GM18520 (cell line): ENCODE measurements at regions not wholly inside any gene's neighbourhood (a gene's known extent, or its start where the extent isn't known, plus 50 kb on each side); places are given as distances from the start of the nearest gene placed in this dataset.

Source experiments
- ATAC-seq: cut with Tn5 transposase; IDR thresholded peaks from one replicate; pipeline ENCODE4 v1.9.1; 2021; ENCODE audit not compliant: unreplicated experiment

GRCh38 chr2:18427762-18428161, 132.7 kb downstream of the RDH14 start:
- ATAC-seq = no peak

GRCh38 chr2:18426174-18426573, 134.3 kb downstream of the RDH14 start:
- no peak for ATAC-seq

- ATAC-seq = no peak
Observed at GRCh38 chr2:18425210-18425703, 135.2 kb downstream of the RDH14 start.

- no peak for ATAC-seq
Observed at GRCh38 chr2:18423636-18424035, 136.8 kb downstream of the RDH14 start.

- ATAC-seq = no peak
Observed at GRCh38 chr2:18422432-18423165, 137.9 kb downstream of the RDH14 start.

- ATAC-seq = no peak
Observed at GRCh38 chr2:18413676-18414396, 146.6 kb downstream of the RDH14 start.

GRCh38 chr2:18412980-18413675, 147.3 kb downstream of the RDH14 start:
- ATAC-seq = no peak

GRCh38 chr2:18411626-18412025, 148.8 kb downstream of the RDH14 start:
- no peak for ATAC-seq

- ATAC-seq = no peak
Observed at GRCh38 chr2:18410543-18410942, 149.9 kb downstream of the RDH14 start.

- no peak for ATAC-seq
Observed at GRCh38 chr2:18408638-18409037, 151.8 kb downstream of the RDH14 start.

- no peak for ATAC-seq
Observed at GRCh38 chr2:18406219-18406618, 154.2 kb downstream of the RDH14 start.

- no peak for ATAC-seq
Observed at GRCh38 chr2:18404708-18405107, 155.7 kb downstream of the RDH14 start.

GRCh38 chr2:18403921-18404522, 156.4 kb downstream of the RDH14 start:
- no peak for ATAC-seq

GRCh38 chr2:18402831-18403230, 157.6 kb downstream of the RDH14 start:
- no peak for ATAC-seq

- no peak for ATAC-seq
Observed at GRCh38 chr2:18401471-18401870, 159.0 kb downstream of the RDH14 start.

- ATAC-seq = no peak
Observed at GRCh38 chr2:18399601-18400000, 160.9 kb downstream of the RDH14 start.

- no peak for ATAC-seq
Observed at GRCh38 chr2:18398833-18399232, 161.6 kb downstream of the RDH14 start.

- ATAC-seq = no peak
Observed at GRCh38 chr2:18396329-18397010, 164.0 kb downstream of the RDH14 start.

- ATAC-seq = no peak
Observed at GRCh38 chr2:18395555-18395954, 164.9 kb downstream of the RDH14 start.

- ATAC-seq = peak; percentile 67
Observed at GRCh38 chr2:18387441-18388206, 172.8 kb downstream of the RDH14 start.
